ENCODE measurements at regions not wholly inside any gene's neighbourhood (a gene's known extent, or its start where the extent isn't known, plus 50 kb on each side); places are given as distances from the start of the nearest gene placed in this dataset.
"Not testable (repeated sequence)": the region's sequence is repeated elsewhere in the genome, so short reads cannot be mapped to it uniquely, and the experiment has no call there.

DNA sequence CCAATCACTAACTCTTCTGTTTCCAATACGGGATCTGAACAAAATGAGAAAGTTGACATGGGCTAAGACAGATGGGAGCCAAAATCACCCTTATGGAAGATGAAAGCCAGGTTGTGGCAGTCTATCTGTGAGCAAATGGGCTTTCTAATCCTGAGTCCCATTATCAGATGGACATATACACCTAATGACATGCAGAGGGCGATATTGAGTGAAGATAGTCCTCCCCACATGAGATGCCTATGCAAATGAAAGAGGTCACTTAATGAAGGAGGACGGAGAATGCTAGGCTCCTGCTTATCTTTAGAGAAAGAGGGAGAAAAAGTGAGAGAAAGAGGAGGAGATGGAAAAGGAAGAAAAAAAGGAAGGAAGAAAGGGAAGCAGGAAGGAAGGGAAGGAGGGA is 547.5 kb downstream of the NLGN4X start:
- Histone ChIP-seq H3K36me3 (ENCODE audit: control insufficient read depth in 1 of 2, insufficient read depth in 2 of 2, low read length in 1 of 2) (no peaks in the 10 kb centered on the region), H3K9me3 (ENCODE audit: control insufficient read depth, low read length) (no peaks in the 10 kb centered on the region), H3K27ac (ENCODE audit: low read depth in 1 of 2, low read length in 2 of 2) (no peak overlapping the region), H3K4me1 (ENCODE audit: control insufficient read depth in 1 of 2, insufficient read depth in 2 of 2, low read length in 2 of 2) (no peaks in the 10 kb centered on the region), H3K27me3 (ENCODE audit: control insufficient read depth in 1 of 2, insufficient read depth in 2 of 2, low read length in 1 of 2) (no peaks in the 10 kb centered on the region), H3K4me3 (ENCODE audit: low read length in 2 of 2) (no peak overlapping the region)
- no peak for ATAC-seq (ENCODE audit: low FRiP score)
- no peak for DNase-seq
- whole genome bisulfite sequencing, 2 donors: 49 to 54% methylated on average over 3 of the region's 3 CpGs
- intact Hi-C loops (cut with DNase I): no loop called here

DNA sequence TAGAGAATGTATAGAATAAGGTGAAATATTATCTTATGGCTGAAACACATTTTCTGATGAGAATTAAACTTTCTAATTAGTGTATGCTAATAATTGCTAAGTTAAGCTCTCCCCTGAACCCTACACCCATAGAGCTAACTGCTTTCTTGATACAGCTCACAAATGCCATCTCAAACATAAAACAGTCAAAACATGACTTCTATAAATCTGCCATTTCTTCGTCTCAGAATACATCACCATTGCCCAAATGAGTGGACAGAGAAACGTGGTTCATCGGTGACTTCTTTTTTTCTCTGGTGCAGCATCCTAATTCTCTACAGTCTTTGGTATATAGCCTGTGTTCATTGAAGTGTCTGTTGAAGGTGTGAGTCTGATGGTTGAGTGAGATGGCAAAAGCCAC is 554.6 kb downstream of the NLGN4X start:
- Histone ChIP-seq H3K4me3 (ENCODE audit: low read length in 2 of 2) (no peak overlapping the region), H3K36me3 (ENCODE audit: control insufficient read depth in 1 of 2, insufficient read depth in 2 of 2, low read length in 1 of 2) (no peaks in the 10 kb centered on the region), H3K27ac (ENCODE audit: low read depth in 1 of 2, low read length in 2 of 2) (no peak overlapping the region), H3K4me1 (ENCODE audit: control insufficient read depth in 1 of 2, insufficient read depth in 2 of 2, low read length in 2 of 2) (no peaks in the 10 kb centered on the region), H3K27me3 (ENCODE audit: control insufficient read depth in 1 of 2, insufficient read depth in 2 of 2, low read length in 1 of 2) (no peaks in the 10 kb centered on the region), H3K9me3 (ENCODE audit: control insufficient read depth, low read length) (no peaks in the 10 kb centered on the region)
- ATAC-seq (ENCODE audit: low FRiP score) (no peak), DNase-seq (no peak)
- intact Hi-C loops (cut with DNase I): no loop called here
- 67 to 74% methylated on average over 3 of the region's 3 CpGs for WGBS, 2 donors

DNA sequence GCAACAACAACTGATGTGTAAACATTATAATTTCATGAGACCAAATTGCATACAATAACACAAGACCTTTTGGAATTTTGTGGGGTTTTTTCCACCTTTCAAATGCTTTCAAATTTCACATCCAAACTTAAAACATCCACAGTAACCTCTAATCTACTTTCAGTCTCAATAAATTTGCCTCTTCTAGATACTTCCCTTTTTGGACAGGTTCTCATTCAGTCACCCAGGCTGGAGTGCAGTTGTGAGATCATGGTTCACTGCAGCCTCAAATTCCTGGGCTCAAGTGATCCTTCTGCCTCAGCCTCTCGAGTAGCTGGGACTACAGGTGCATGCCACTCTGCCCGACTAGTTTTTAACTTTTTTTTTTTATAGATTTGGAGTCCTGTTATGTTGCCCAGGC is 556.6 kb downstream of the NLGN4X start:
- no peaks in the 10 kb centered on the region for H3K36me3 ChIP-seq (ENCODE audit: control insufficient read depth in 1 of 2, insufficient read depth in 2 of 2, low read length in 1 of 2)
- intact Hi-C loops (cut with DNase I): no loop called here

DNA sequence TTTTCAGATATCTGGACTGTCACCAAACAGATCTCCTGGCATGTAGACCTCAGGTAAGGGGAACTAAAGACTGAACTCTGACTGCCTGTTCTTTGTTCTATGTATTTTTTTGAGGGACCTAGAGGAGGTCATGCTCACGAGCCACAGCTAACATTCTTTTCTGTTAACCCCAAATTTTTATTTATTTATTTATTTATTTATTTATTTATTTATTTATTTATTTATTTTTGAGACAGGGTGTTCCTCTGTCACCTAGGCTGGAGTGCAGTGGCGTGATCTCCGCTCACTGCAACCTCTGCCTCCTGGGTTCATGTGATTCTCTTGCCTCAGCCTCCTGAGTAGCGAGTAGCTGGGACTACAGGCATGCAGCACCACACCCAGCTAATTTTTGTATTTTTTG is 562.0 kb downstream of the NLGN4X start:
- WGBS, 2 donors: 84 to 85% methylated on average over 4 of the region's 4 CpGs
- not testable (repeated sequence) for ATAC-seq (ENCODE audit: low FRiP score)

More for the DNA sequence above, 556.6 kb downstream of the NLGN4X start:
- no peaks in the 10 kb centered on the region for H3K27me3 ChIP-seq (ENCODE audit: control insufficient read depth in 1 of 2, insufficient read depth in 2 of 2, low read length in 1 of 2)
- no peaks in the 10 kb centered on the region for H3K4me1 ChIP-seq (ENCODE audit: control insufficient read depth in 1 of 2, insufficient read depth in 2 of 2, low read length in 2 of 2)
- no peak overlapping the region for H3K27ac ChIP-seq (ENCODE audit: low read depth in 1 of 2, low read length in 2 of 2)
- no peak overlapping the region for H3K4me3 ChIP-seq (ENCODE audit: low read length in 2 of 2)
- no peaks in the 10 kb centered on the region for H3K9me3 ChIP-seq (ENCODE audit: control insufficient read depth, low read length)
- WGBS, 2 donors: 60 to 77% methylated on average over 2 of the region's 2 CpGs
- DNase-seq (no peak), ATAC-seq (ENCODE audit: low FRiP score) (no peak)

DNA sequence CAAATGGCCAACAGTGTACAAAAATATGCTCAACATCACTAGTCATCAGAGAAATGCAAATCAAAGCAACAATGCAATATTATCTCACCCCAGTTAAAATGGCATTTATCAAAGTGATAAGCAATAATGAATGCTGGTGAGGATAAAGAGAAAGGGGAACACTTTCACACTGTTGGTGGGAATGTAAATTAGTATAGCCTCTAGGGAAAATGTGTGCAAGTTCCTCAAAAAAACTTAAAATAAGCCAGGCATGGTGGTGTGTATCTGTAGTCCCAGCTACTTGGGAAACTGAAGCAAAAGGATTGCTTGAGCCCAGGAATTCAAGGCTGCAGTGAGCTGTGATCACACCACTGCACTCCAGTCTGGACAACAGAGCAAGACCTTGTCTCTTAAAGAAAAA is 572.1 kb downstream of the NLGN4X start:
- Histone ChIP-seq H3K9me3 (ENCODE audit: control insufficient read depth, low read length) (peaks cover 2% of the 10 kb centered on the region), H3K27me3 (ENCODE audit: control insufficient read depth in 1 of 2, insufficient read depth in 2 of 2, low read length in 1 of 2) (no peaks in the 10 kb centered on the region), H3K36me3 (ENCODE audit: control insufficient read depth in 1 of 2, insufficient read depth in 2 of 2, low read length in 1 of 2) (no peaks in the 10 kb centered on the region), H3K4me1 (ENCODE audit: control insufficient read depth in 1 of 2, insufficient read depth in 2 of 2, low read length in 2 of 2) (no peaks in the 10 kb centered on the region), H3K27ac (ENCODE audit: low read depth in 1 of 2, low read length in 2 of 2) (no peak overlapping the region), H3K4me3 (ENCODE audit: low read length in 2 of 2) (no peak overlapping the region)
- intact Hi-C loops (cut with DNase I): no loop called here
- DNase-seq (no peak), ATAC-seq (ENCODE audit: low FRiP score) (no peak)

More for the DNA sequence above, 562.0 kb downstream of the NLGN4X start:
- intact Hi-C loops (cut with DNase I); DNase-seq; H3K36me3 ChIP-seq (ENCODE audit: control insufficient read depth in 1 of 2, insufficient read depth in 2 of 2, low read length in 1 of 2); H3K4me3 ChIP-seq (ENCODE audit: low read length in 2 of 2); H3K4me1 ChIP-seq (ENCODE audit: control insufficient read depth in 1 of 2, insufficient read depth in 2 of 2, low read length in 2 of 2); H3K27me3 ChIP-seq (ENCODE audit: control insufficient read depth in 1 of 2, insufficient read depth in 2 of 2, low read length in 1 of 2); H3K27ac ChIP-seq (ENCODE audit: low read depth in 1 of 2, low read length in 2 of 2); H3K9me3 ChIP-seq (ENCODE audit: control insufficient read depth, low read length): not testable (repeated sequence)

DNA sequence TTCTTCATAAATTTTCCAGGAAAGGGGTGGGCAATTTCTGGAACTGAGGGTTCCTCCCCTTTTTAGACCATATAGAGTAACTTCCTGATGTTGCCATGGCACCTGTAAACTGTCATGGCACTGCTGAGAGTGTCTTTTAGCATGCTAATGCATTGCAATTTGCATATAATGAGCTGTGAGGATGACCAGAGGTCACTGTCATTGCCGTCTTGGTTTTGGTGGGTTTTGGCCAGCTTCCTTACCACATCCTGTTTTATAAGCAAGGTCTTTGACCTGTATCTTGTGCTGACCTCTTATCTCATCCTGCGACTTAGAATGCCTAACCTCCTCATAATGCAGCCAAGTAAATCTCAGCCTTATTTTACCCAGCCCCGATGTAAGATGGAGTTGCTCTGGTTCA is 577.8 kb downstream of the NLGN4X start:
- Histone ChIP-seq H3K4me1 (ENCODE audit: control insufficient read depth in 1 of 2, insufficient read depth in 2 of 2, low read length in 2 of 2) (no peaks in the 10 kb centered on the region), H3K27ac (ENCODE audit: low read depth in 1 of 2, low read length in 2 of 2) (no peak overlapping the region), H3K36me3 (ENCODE audit: control insufficient read depth in 1 of 2, insufficient read depth in 2 of 2, low read length in 1 of 2) (no peaks in the 10 kb centered on the region), H3K9me3 (ENCODE audit: control insufficient read depth, low read length) (peaks cover 2% of the 10 kb centered on the region), H3K27me3 (ENCODE audit: control insufficient read depth in 1 of 2, insufficient read depth in 2 of 2, low read length in 1 of 2) (no peaks in the 10 kb centered on the region), H3K4me3 (ENCODE audit: low read length in 2 of 2) (no peak overlapping the region)
- WGBS, 2 donors: 68 to 76% methylated on average over 3 of the region's 3 CpGs
- intact Hi-C loops (cut with DNase I): no loop called here
- DNase-seq: no peak
- ATAC-seq (ENCODE audit: low FRiP score): no peak

DNA sequence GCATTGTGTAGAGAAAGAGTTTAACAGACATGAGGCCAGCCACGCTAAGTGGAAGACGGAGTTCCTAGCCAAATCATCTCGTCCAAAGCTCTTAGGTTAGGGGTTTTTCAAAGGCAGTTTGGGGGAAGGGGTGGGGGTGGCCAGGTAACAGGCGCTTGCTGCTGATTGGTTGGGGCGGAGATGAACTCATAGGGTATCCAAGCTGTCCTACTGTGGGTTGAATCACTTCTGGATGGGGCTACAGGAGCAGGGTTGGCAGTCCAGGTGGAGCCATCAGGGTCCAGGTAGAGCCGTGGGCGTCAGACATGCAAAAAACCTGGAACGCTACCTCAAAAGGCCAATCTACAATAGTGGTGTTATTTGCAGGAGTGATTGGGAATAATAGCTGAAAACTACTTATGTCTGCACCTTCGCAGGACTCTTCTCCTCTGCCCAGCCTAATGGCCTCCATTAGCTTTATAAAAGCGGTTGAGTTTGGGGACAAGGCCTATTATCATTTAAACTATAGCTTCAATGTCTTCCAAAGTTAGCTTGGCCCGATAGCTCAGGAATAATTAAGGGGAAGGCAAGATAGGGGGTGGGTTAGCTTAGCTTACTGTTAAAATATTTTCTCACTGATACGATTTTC is 579.6 kb downstream of the NLGN4X start:
- Histone ChIP-seq H3K9me3 (ENCODE audit: control insufficient read depth, low read length) (no peaks in the 10 kb centered on the region), H3K4me1 (ENCODE audit: control insufficient read depth in 1 of 2, insufficient read depth in 2 of 2, low read length in 2 of 2) (no peaks in the 10 kb centered on the region), H3K27ac (ENCODE audit: low read depth in 1 of 2, low read length in 2 of 2) (no peak overlapping the region), H3K36me3 (ENCODE audit: control insufficient read depth in 1 of 2, insufficient read depth in 2 of 2, low read length in 1 of 2) (no peaks in the 10 kb centered on the region), H3K27me3 (ENCODE audit: control insufficient read depth in 1 of 2, insufficient read depth in 2 of 2, low read length in 1 of 2) (no peaks in the 10 kb centered on the region), H3K4me3 (ENCODE audit: low read length in 2 of 2) (no peak overlapping the region)
- ATAC-seq (ENCODE audit: low FRiP score) (no peak), DNase-seq (no peak)
- intact Hi-C loops (cut with DNase I): no loop called here
- WGBS, 2 donors: 45 to 47% methylated on average over 12 of the region's 12 CpGs

DNA sequence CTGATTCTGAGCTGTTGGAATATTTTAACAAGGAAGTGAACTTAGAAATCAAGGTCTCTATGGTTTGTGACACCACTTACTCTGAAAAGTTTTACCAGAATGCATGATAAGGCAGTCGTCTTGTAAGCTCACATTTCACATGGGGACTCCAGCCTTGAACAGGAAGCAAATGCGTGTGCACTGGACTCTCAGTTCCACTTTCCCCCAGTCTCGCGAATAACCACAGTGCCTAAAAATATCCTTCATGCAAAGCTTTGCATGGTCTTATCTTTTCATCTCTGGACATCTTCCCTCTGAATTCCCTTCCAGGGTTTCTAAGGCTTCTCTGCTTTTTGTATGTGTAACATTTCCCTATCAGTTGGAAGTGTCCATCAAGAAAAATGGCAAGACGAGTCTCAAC is 581.8 kb downstream of the NLGN4X start:
- Histone ChIP-seq H3K4me1 (ENCODE audit: control insufficient read depth in 1 of 2, insufficient read depth in 2 of 2, low read length in 2 of 2) (no peaks in the 10 kb centered on the region), H3K9me3 (ENCODE audit: control insufficient read depth, low read length) (no peaks in the 10 kb centered on the region), H3K4me3 (ENCODE audit: low read length in 2 of 2) (no peak overlapping the region), H3K27me3 (ENCODE audit: control insufficient read depth in 1 of 2, insufficient read depth in 2 of 2, low read length in 1 of 2) (no peaks in the 10 kb centered on the region), H3K36me3 (ENCODE audit: control insufficient read depth in 1 of 2, insufficient read depth in 2 of 2, low read length in 1 of 2) (no peaks in the 10 kb centered on the region), H3K27ac (ENCODE audit: low read depth in 1 of 2, low read length in 2 of 2) (no peak overlapping the region)
- intact Hi-C loops (cut with DNase I): no loop called here
- WGBS, 2 donors: 24 to 46% methylated on average over 5 of the region's 5 CpGs
- DNase-seq (no peak), ATAC-seq (ENCODE audit: low FRiP score) (no peak)

DNA sequence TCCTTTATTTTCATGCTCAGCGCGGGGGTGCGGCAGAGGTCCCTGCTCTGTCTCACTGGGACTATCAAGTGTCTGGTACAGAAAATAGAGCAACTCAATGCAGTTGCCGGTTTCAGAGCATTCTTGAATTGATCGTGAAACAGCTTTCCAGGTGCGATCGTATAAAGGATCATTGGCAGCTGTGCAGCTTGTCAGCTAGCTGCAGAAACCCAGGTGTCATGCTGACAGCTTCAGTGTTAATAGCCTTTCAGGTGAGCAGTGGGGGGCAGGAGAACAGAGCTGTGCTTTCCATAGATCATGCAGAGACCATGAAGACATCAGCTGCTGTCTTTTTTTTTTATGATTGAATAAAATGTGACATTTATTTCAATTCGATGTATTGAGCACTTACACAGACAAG is 583.9 kb downstream of the NLGN4X start:
- DNase-seq (no peak), ATAC-seq (ENCODE audit: low FRiP score) (no peak)
- Histone ChIP-seq H3K4me3 (ENCODE audit: low read length in 2 of 2) (no peak overlapping the region), H3K4me1 (ENCODE audit: control insufficient read depth in 1 of 2, insufficient read depth in 2 of 2, low read length in 2 of 2) (no peaks in the 10 kb centered on the region), H3K27me3 (ENCODE audit: control insufficient read depth in 1 of 2, insufficient read depth in 2 of 2, low read length in 1 of 2) (no peaks in the 10 kb centered on the region), H3K36me3 (ENCODE audit: control insufficient read depth in 1 of 2, insufficient read depth in 2 of 2, low read length in 1 of 2) (no peaks in the 10 kb centered on the region), H3K9me3 (ENCODE audit: control insufficient read depth, low read length) (no peaks in the 10 kb centered on the region), H3K27ac (ENCODE audit: low read depth in 1 of 2, low read length in 2 of 2) (no peak overlapping the region)
- intact Hi-C loops (cut with DNase I): no loop called here
- 39 to 48% methylated on average over 8 of the region's 8 CpGs for WGBS, 2 donors
